KBM-7 (cell line): ENCODE measurements at regions not wholly inside any gene's neighbourhood (a gene's known extent, or its start where the extent isn't known, plus 50 kb on each side); places are given as distances from the start of the nearest gene placed in this dataset.

ENCODE experiments used
- DNase-seq: peaks from one replicate; pipeline ENCODE4 v3.0.0-alpha.2; 2015
- in situ Hi-C: fragments of 300-500 bp; cut with MboI; formaldehyde crosslinking; loops from 2 replicates; pipeline ENCODE4 v1.14.3; 2020; ENCODE audit warnings: low sequenced_read_pairs, low pct_unique_long_range_greater_than_20kb, mixed read lengths

- in situ Hi-C loops, result no loop called here
- DNase-seq, result no peak
Measured at GRCh38 chr15:29922191-29922590, 99.9 kb upstream of the TJP1 start.

GRCh38 chr15:29921130-29921601 is 98.9 kb upstream of the TJP1 start:
- in situ Hi-C loops, result no loop called here
- no peak for DNase-seq

- in situ Hi-C loops, result no loop called here
- no peak for DNase-seq
Measured at GRCh38 chr15:29920515-29920914, 98.2 kb upstream of the TJP1 start.

- DNase-seq, result no peak
- in situ Hi-C loops, result no loop called here
Measured at GRCh38 chr15:29919380-29919881, 97.2 kb upstream of the TJP1 start.

GRCh38 chr15:29917600-29918597 is 95.6 kb upstream of the TJP1 start:
- DNase-seq, result no peak
- in situ Hi-C loops, result no loop called here

- in situ Hi-C loops, result no loop called here
- no peak for DNase-seq
Measured at GRCh38 chr15:29914511-29914926, 92.3 kb upstream of the TJP1 start.

GRCh38 chr15:29913528-29914135 is 91.4 kb upstream of the TJP1 start:
- DNase-seq, result no peak
- in situ Hi-C loops, result no loop called here

GRCh38 chr15:29911705-29912104 is 89.4 kb upstream of the TJP1 start:
- no peak for DNase-seq
- in situ Hi-C loops, result no loop called here

- in situ Hi-C loops, result no loop called here
- DNase-seq, result no peak
Measured at GRCh38 chr15:29910068-29910467, 87.8 kb upstream of the TJP1 start.

GRCh38 chr15:29904757-29905417 is 82.6 kb upstream of the TJP1 start:
- in situ Hi-C loops, result no loop called here
- DNase-seq, result no peak

GRCh38 chr15:29903785-29904464 is 81.7 kb upstream of the TJP1 start:
- no peak for DNase-seq
- in situ Hi-C loops, result no loop called here

- no peak for DNase-seq
- in situ Hi-C loops, result no loop called here
Measured at GRCh38 chr15:29903028-29903427, 80.8 kb upstream of the TJP1 start.

GRCh38 chr15:29900237-29901189 is 78.2 kb upstream of the TJP1 start:
- in situ Hi-C loops, result no loop called here

GRCh38 chr15:29896062-29896461 is 73.8 kb upstream of the TJP1 start:
- DNase-seq, result no peak
- in situ Hi-C loops, result no loop called here

More at GRCh38 chr15:29900237-29901189, 78.2 kb upstream of the TJP1 start:
- DNase-seq, result no peak

- no peak for DNase-seq
- in situ Hi-C loops, result no loop called here
Measured at GRCh38 chr15:29891096-29891457, 68.8 kb upstream of the TJP1 start.

- no peak for DNase-seq
- in situ Hi-C loops, result no loop called here
Measured at GRCh38 chr15:29890336-29891095, 68.2 kb upstream of the TJP1 start.

GRCh38 chr15:29889542-29890329 is 67.5 kb upstream of the TJP1 start:
- DNase-seq, result no peak
- in situ Hi-C loops, result no loop called here
